ENCODE measurements at regions not wholly inside any gene's neighbourhood (a gene's known extent, or its start where the extent isn't known, plus 50 kb on each side); places are given as distances from the start of the nearest gene placed in this dataset.

GRCh38 chr10:108561649-108562048 is 1361.7 kb downstream of the XPNPEP1 start:
- TF ChIP-seq CTCF (IDR thresholded peaks at IDR 0.05) = no peak
- no peak for TF ChIP-seq POLR2A (IDR thresholded peaks at IDR 0.05)

Measured in uterus (tissue), 2 donors.